HCT116 (cell line): ENCODE measurements at regions not wholly inside any gene's neighbourhood (a gene's known extent, or its start where the extent isn't known, plus 50 kb on each side); places are given as distances from the start of the nearest gene placed in this dataset.

Experiments
- ATAC-seq: fragments of 200-7000 bp; cut with Tn5 transposase; 2 replicates; pipeline ENCODE4 v1.9.1; 2020; ENCODE audit warnings: mild to moderate bottlenecking, moderate library complexity
- BruUV-seq: library from RNA; stranded (reverse); fragments of 400-500 nt; replicated peaks from 2 replicates; lab custom pipeline; 2021; lab: Mats Ljungman, UMichigan
- CTCF ChIA-PET: fragments of 300-600 bp; sonication (Branson Sonifier 250); formaldehyde crosslinking; loops from one replicate; lab custom pipeline; 2021; ENCODE audit warnings: antibody characterized with exemption; lab: Charles Lee
- POLR2A ChIA-PET: fragments of 300-600, 350-600 bp; sonication (Branson Sonifier 250); formaldehyde crosslinking; loops from one replicate; lab custom pipeline; 2021; ENCODE audit warnings: antibody characterized with exemption; lab: Charles Lee
- RAD21 ChIA-PET, 2 experiments: fragments of 300-600 bp; sonication (Branson Sonifier 250); formaldehyde crosslinking; loops; one replicate each; lab custom pipeline; 2023; ENCODE audit warnings: low total read pairs in 2 of 2; ENCODE audit not compliant: uncharacterized antibody in 2 of 2, unreplicated experiment in 2 of 2, low non-redundant PET in 1 of 2; lab: Charles Lee
- DNase-seq: peaks from one replicate; pipeline ENCODE4 v3.0.0-alpha.2; 2010; ENCODE audit warnings: low read depth, low spot score
- H2AFZ ChIP-seq: fragments of 200-600 bp; shearing (Covaris generic), sonication (generic); 2 replicates; pipeline ENCODE4 v1.6.1; 2017; ENCODE audit warnings: low read depth, mixed run types, mixed read lengths, antibody characterized with exemption, low read length; ENCODE audit not compliant: poor library complexity, severe bottlenecking
- H3K27ac ChIP-seq: 2 replicates; pipeline ENCODE4 v1.5.1; 2012; ENCODE audit warnings: low read depth, low read length
- H3K27me3 ChIP-seq: fragments of 200-600 bp; sonication (generic); 2 replicates; pipeline ENCODE4 v1.6.1; 2016; ENCODE audit warnings: mixed run types, low read length, mixed read lengths; ENCODE audit not compliant: insufficient read depth
- H3K36me3 ChIP-seq, 2 experiments: fragments of 200-500 bp in 1 of 2; fragments of 200-600 bp in 1 of 2; sonication (Bioruptor generic) in 1 of 2; sonication (generic) in 1 of 2; 2 replicates each; pipeline versions ENCODE4 v1.5.1 to v1.6.1; 2014 to 2016; ENCODE audit warnings: low read length in 2 of 2, inconsistent platforms in 1 of 2, mixed read lengths in 1 of 2, mixed run types in 1 of 2; ENCODE audit not compliant: insufficient read depth in 2 of 2, control insufficient read depth in 1 of 2
- H3K4me1 ChIP-seq, 2 experiments: fragments of 200-600 bp in 1 of 2; sonication (generic) in 1 of 2; 2 replicates each; pipeline versions ENCODE4 v1.5.1 to v1.6.1; 2012 to 2017; ENCODE audit warnings: low read length in 2 of 2, inconsistent platforms in 1 of 2, mild to moderate bottlenecking in 1 of 2, mixed read lengths in 1 of 2, mixed run types in 1 of 2, moderate library complexity in 1 of 2; ENCODE audit not compliant: insufficient read depth in 2 of 2, control insufficient read depth in 1 of 2
- H3K4me2 ChIP-seq: fragments of 200-600 bp; sonication (generic); 2 replicates; pipeline ENCODE4 v1.6.1; 2017; ENCODE audit warnings: mixed run types, low read length, mixed read lengths
- H3K4me3 ChIP-seq, 2 experiments: fragments of 200-600 bp in 1 of 2; sonication (generic) in 1 of 2; replicated peaks in 1 of 2; 2 replicates each; pipeline ENCODE4 v1.5.1; 2011 to 2016; ENCODE audit warnings: low read length in 2 of 2, control low read depth in 1 of 2, low read depth in 1 of 2, mild to moderate bottlenecking in 1 of 2, mixed read lengths in 1 of 2, mixed run types in 1 of 2
- H3K79me2 ChIP-seq: fragments of 200-600 bp; sonication (generic); 2 replicates; pipeline ENCODE4 v1.6.1; 2017; ENCODE audit warnings: mild to moderate bottlenecking, mixed run types, low read length, moderate library complexity, mixed read lengths; ENCODE audit not compliant: insufficient read depth
- H3K9ac ChIP-seq: fragments of 200-600 bp; sonication (generic); 2 replicates; pipeline ENCODE4 v1.6.1; 2016; ENCODE audit warnings: low read length, mixed read lengths
- H3K9me2 ChIP-seq: fragments of 200-600 bp; sonication (generic), shearing (Covaris generic); 2 replicates; pipeline ENCODE4 v1.6.1; 2017; ENCODE audit warnings: mixed run types, mild to moderate bottlenecking, moderate library complexity; ENCODE audit not compliant: insufficient read depth
- H3K9me3 ChIP-seq, 2 experiments: fragments of 200-500 bp in 1 of 2; fragments of 200-600 bp in 1 of 2; sonication (Bioruptor generic) in 1 of 2; sonication (generic) in 1 of 2; 2 replicates each; pipeline ENCODE4 v1.6.1; 2014 to 2017; ENCODE audit warnings: low read length in 2 of 2, mixed read lengths in 2 of 2, inconsistent platforms in 1 of 2, low read depth in 1 of 2, mild to moderate bottlenecking in 1 of 2, mixed run types in 1 of 2, moderate library complexity in 1 of 2; ENCODE audit not compliant: control insufficient read depth in 1 of 2, insufficient read depth in 1 of 2
- H4K20me1 ChIP-seq: fragments of 200-600 bp; sonication (generic), shearing (Covaris generic); 2 replicates; pipeline ENCODE4 v1.6.1; 2017; ENCODE audit warnings: mixed run types, mild to moderate bottlenecking, moderate library complexity; ENCODE audit not compliant: insufficient read depth
- CTCF ChIP-seq, 3 experiments: fragments of 200-600 bp in 1 of 3; sonication (generic) in 1 of 3; IDR thresholded peaks in 2 of 3; conservative IDR thresholded peaks in 1 of 3; 2 replicates each; pipeline ENCODE4 v1.5.1; 2012 to 2017; ENCODE audit warnings: low read depth in 2 of 3, low read length in 2 of 3, antibody characterized with exemption in 1 of 3, borderline replicate concordance in 1 of 3, control low read depth in 1 of 3, mild to moderate bottlenecking in 1 of 3, mixed read lengths in 1 of 3, mixed run types in 1 of 3, moderate library complexity in 1 of 3; ENCODE audit not compliant: insufficient read depth in 1 of 3
- EZH2 ChIP-seq: fragments of 200-600 bp; sonication (generic); IDR thresholded peaks from 2 replicates; pipeline ENCODE4 v1.6.1; 2017; ENCODE audit warnings: antibody characterized with exemption, mixed run types
- MAX ChIP-seq: IDR thresholded peaks from 2 replicates; pipeline ENCODE4 v1.6.1; 2012
- RAD21 ChIP-seq: IDR thresholded peaks from 2 replicates; pipeline ENCODE4 v1.6.1; 2012; ENCODE audit warnings: low read depth, mild to moderate bottlenecking
- SIN3A ChIP-seq: IDR thresholded peaks from 2 replicates; pipeline ENCODE4 v1.6.1; 2012; ENCODE audit warnings: low read depth
- SP1 ChIP-seq: IDR thresholded peaks from 2 replicates; pipeline ENCODE4 v1.6.1; 2012; ENCODE audit warnings: low read depth
- SRF ChIP-seq: IDR thresholded peaks from 2 replicates; pipeline ENCODE4 v1.6.1; 2012; ENCODE audit warnings: low read depth
- YY1 ChIP-seq: IDR thresholded peaks from 2 replicates; pipeline ENCODE4 v1.6.1; 2011; ENCODE audit warnings: low read length, low read depth, moderate library complexity, mild to moderate bottlenecking; ENCODE audit not compliant: insufficient replicate concordance; ENCODE audit errors: extremely low read depth
- ZFX ChIP-seq: fragments of 450-650 bp; IDR thresholded peaks from 2 replicates; pipeline ENCODE4 v1.6.1; 2017
- ZNF274 ChIP-seq: fragments of 200-500 bp; sonication (Bioruptor generic); IDR thresholded peaks from 2 replicates; pipeline ENCODE4 v1.6.1; 2014; ENCODE audit warnings: mild to moderate bottlenecking, low read depth, low read length, inconsistent platforms
- intact Hi-C: fragments of 100-400 bp; cut with micrococcal nuclease; formaldehyde crosslinking; loops from 2 replicates; pipeline ENCODE4 v1.10.0; 2022

- RAD21 ChIA-PET, result no interaction called here
- no peaks in the 10 kb centered on the region for H3K27me3 ChIP-seq
- no peak overlapping the region for H3K9ac ChIP-seq
- H3K9me2 ChIP-seq, result no peaks in the 10 kb centered on the region
- TF ChIP-seq CTCF (IDR thresholded peaks at IDR 0.05 in 2 of 3, conservative IDR thresholded peaks at IDR 0.05 in 1 of 3; ENCODE audit: borderline replicate concordance in 1 of 3, insufficient read depth in 1 of 3, low read depth in 2 of 3, low read length in 2 of 3) (no peak), EZH2 (no peak), SRF (no peak)
- H3K36me3 ChIP-seq, result no peaks in the 10 kb centered on the region
- no peak overlapping the region for H2AFZ ChIP-seq
- ATAC-seq (no peak), DNase-seq (no peak)
- CTCF ChIA-PET, result no interaction called here
- H3K79me2 ChIP-seq, result no peaks in the 10 kb centered on the region
- intact Hi-C loops, result no loop called here
- no peaks in the 10 kb centered on the region for H3K9me3 ChIP-seq
- H3K4me3 ChIP-seq, result no peak overlapping the region
- POLR2A ChIA-PET, result no interaction called here
- H4K20me1 ChIP-seq, result no peaks in the 10 kb centered on the region
- H3K4me1 ChIP-seq, result no peaks in the 10 kb centered on the region
- no peak overlapping the region for H3K4me2 ChIP-seq
- BruUV-seq, result no TSS peak
- H3K27ac ChIP-seq, result no peak overlapping the region
Measured at GRCh38 chr4:29175291-29175690, 1544.9 kb upstream of the PCDH7 start.

- Histone ChIP-seq H3K27me3 (no peaks in the 10 kb centered on the region), H4K20me1 (no peaks in the 10 kb centered on the region), H3K36me3 (no peaks in the 10 kb centered on the region), H3K4me3 (no peak overlapping the region), H3K4me1 (no peaks in the 10 kb centered on the region), H3K4me2 (no peak overlapping the region), H3K9ac (no peak overlapping the region), H3K9me3 (no peaks in the 10 kb centered on the region), H2AFZ (no peak overlapping the region), H3K27ac (no peak overlapping the region), H3K79me2 (no peaks in the 10 kb centered on the region), H3K9me2 (no peaks in the 10 kb centered on the region)
- POLR2A ChIA-PET, result no interaction called here
- BruUV-seq, result no TSS peak
- TF ChIP-seq YY1 (no peak), SP1 (no peak), MAX (no peak), ZNF274 (no peak), RAD21 (no peak), SIN3A (no peak), ZFX (no peak)
- DNase-seq (no peak), ATAC-seq (no peak)
- CTCF ChIA-PET, result no interaction called here
- intact Hi-C loops, result no loop called here
- RAD21 ChIA-PET, result no interaction called here
Measured at GRCh38 chr4:29199025-29199424, 1521.1 kb upstream of the PCDH7 start.
